ENCODE measurements at regions not wholly inside any gene's neighbourhood (a gene's known extent, or its start where the extent isn't known, plus 50 kb on each side); places are given as distances from the start of the nearest gene placed in this dataset.

- Histone ChIP-seq H3K9ac (replicated peaks; ENCODE audit: extremely low read depth, insufficient read depth, low read length) (no peak overlapping the region), H3K9me1 (replicated peaks; ENCODE audit: control insufficient read depth, extremely low read depth, insufficient read depth, low read length) (no peaks in the 10 kb centered on the region), H3K36me3 (ENCODE audit: control insufficient read depth in 2 of 2, extremely low read depth in 1 of 2, insufficient read depth in 2 of 2, low read length in 2 of 2) (no peaks in the 10 kb centered on the region), H3K4me3 (replicated peaks in 1 of 3; ENCODE audit: insufficient read depth in 1 of 3, low read depth in 1 of 3, low read length in 3 of 3) (no peak overlapping the region), H2AFZ (ENCODE audit: low read depth, low read length) (no peak overlapping the region), H4K20me1 (replicated peaks; ENCODE audit: control insufficient read depth, extremely low read depth, insufficient read depth, low read length) (no peaks in the 10 kb centered on the region), H3K79me2 (ENCODE audit: control insufficient read depth, insufficient read depth, low read length) (no peaks in the 10 kb centered on the region), H3K4me1 (ENCODE audit: control insufficient read depth, extremely low read depth, insufficient read depth, low read length) (peaks cover 2% of the 10 kb centered on the region), H3K9me3 (replicated peaks; ENCODE audit: control insufficient read depth, insufficient read depth, low read length) (peaks cover 2% of the 10 kb centered on the region), H3K27me3 (ENCODE audit: control insufficient read depth in 2 of 2, insufficient read depth in 2 of 2, low read length in 2 of 2) (no peaks in the 10 kb centered on the region), H3K4me2 (ENCODE audit: insufficient read depth, low read length) (no peak overlapping the region), H3K27ac (ENCODE audit: insufficient read depth, low read depth, low read length) (no peak overlapping the region)
- POLR2A ChIA-PET: no interaction called here
- dilution Hi-C loops (cut with MboI; ENCODE audit: extremely low pct_ligation_motif_present, low sequenced_read_pairs) (no loop called here), intact Hi-C loops (cut with micrococcal nuclease) (no loop called here)
- BruUV-seq (replicated peaks): no TSS peak
- peak; percentile 6 for TF ChIP-seq FOS (IDR thresholded peaks at IDR 0.05; ENCODE audit: borderline replicate concordance, insufficient read depth, low read length)
- no peak for TF ChIP-seq POLR2A (IDR thresholded peaks at IDR 0.05; ENCODE audit: low read depth, low read length)
- TF ChIP-seq JUN (IDR thresholded peaks at IDR 0.05; ENCODE audit: borderline replicate concordance, insufficient read depth, insufficient read length, low read depth): peak; percentile 20
- FAIRE-seq (no peak), DNase-seq (ENCODE audit: low read depth, low spot score) (no peak)
- CTCF ChIA-PET: no interaction called here
Observed at GRCh38 chr11:97361812-97362378, 972.1 kb downstream of the JRKL start.

- TF ChIP-seq MYC (IDR thresholded peaks at IDR 0.05; ENCODE audit: low read depth, low read length) (no peak), GATA2 (IDR thresholded peaks at IDR 0.05; ENCODE audit: insufficient read depth, insufficient read length, low read depth, low read length) (no peak)
Observed at GRCh38 chr11:97363331-97363730, 973.5 kb downstream of the JRKL start.

More at GRCh38 chr11:97363331-97363730, 973.5 kb downstream of the JRKL start:
- H3K27me3 ChIP-seq (ENCODE audit: control insufficient read depth in 2 of 2, insufficient read depth in 2 of 2, low read length in 2 of 2): no peaks in the 10 kb centered on the region
- intact Hi-C loops (cut with micrococcal nuclease): no loop called here
- H3K79me2 ChIP-seq (ENCODE audit: control insufficient read depth, insufficient read depth, low read length): no peaks in the 10 kb centered on the region
- no peaks in the 10 kb centered on the region for H3K9me1 ChIP-seq (replicated peaks; ENCODE audit: control insufficient read depth, extremely low read depth, insufficient read depth, low read length)
- POLR2A ChIA-PET: no interaction called here
- no peak overlapping the region for H2AFZ ChIP-seq (ENCODE audit: low read depth, low read length)
- H3K4me2 ChIP-seq (ENCODE audit: insufficient read depth, low read length): no peak overlapping the region
- H4K20me1 ChIP-seq (replicated peaks; ENCODE audit: control insufficient read depth, extremely low read depth, insufficient read depth, low read length): no peaks in the 10 kb centered on the region
- dilution Hi-C loops (cut with MboI; ENCODE audit: extremely low pct_ligation_motif_present, low sequenced_read_pairs): no loop called here
- no TSS peak for BruUV-seq (replicated peaks)
- FAIRE-seq (no peak), DNase-seq (ENCODE audit: low read depth, low spot score) (no peak)
- peaks cover 2% of the 10 kb centered on the region for H3K9me3 ChIP-seq (replicated peaks; ENCODE audit: control insufficient read depth, insufficient read depth, low read length)
- H3K9ac ChIP-seq (replicated peaks; ENCODE audit: extremely low read depth, insufficient read depth, low read length): no peak overlapping the region
- H3K27ac ChIP-seq (ENCODE audit: insufficient read depth, low read depth, low read length): no peak overlapping the region
- H3K36me3 ChIP-seq (ENCODE audit: control insufficient read depth in 2 of 2, extremely low read depth in 1 of 2, insufficient read depth in 2 of 2, low read length in 2 of 2): no peaks in the 10 kb centered on the region
- CTCF ChIA-PET: no interaction called here
- peaks cover 2% of the 10 kb centered on the region for H3K4me1 ChIP-seq (ENCODE audit: control insufficient read depth, extremely low read depth, insufficient read depth, low read length)
- H3K4me3 ChIP-seq (replicated peaks in 1 of 3; ENCODE audit: insufficient read depth in 1 of 3, low read depth in 1 of 3, low read length in 3 of 3): no peak overlapping the region

All from endothelial cell of umbilical vein (primary cell).